ENCODE measurements at regions not wholly inside any gene's neighbourhood (a gene's known extent, or its start where the extent isn't known, plus 50 kb on each side); places are given as distances from the start of the nearest gene placed in this dataset.

GRCh38 chr2:15790838-15791237 lies 149.5 kb upstream of the MYCN start:
- DNase-seq = no peak
- Histone ChIP-seq H3K36me3 (no peaks in the 10 kb centered on the region), H3K9me3 (no peaks in the 10 kb centered on the region), H3K4me1 (no peaks in the 10 kb centered on the region), H3K27me3 (peaks cover 0 to 2% (median 0%) of the 10 kb centered on the region in 3 donors), H3K27ac (no peak overlapping the region), H3K4me3 (no peak overlapping the region)
- intact Hi-C loops (cut with DNase I) = no loop called here
- TF ChIP-seq EP300 (IDR thresholded peaks at IDR 0.05) = no peak
- no peak for TF ChIP-seq POLR2AphosphoS5 (IDR thresholded peaks at IDR 0.05)
- TF ChIP-seq CTCF (IDR thresholded peaks at IDR 0.05) = no peak
- no peak for TF ChIP-seq POLR2A (IDR thresholded peaks at IDR 0.05)
- 82 to 94% methylated on average over 7 of the region's 7 CpGs for WGBS, 2 donors

- H3K4me1 ChIP-seq = no peaks in the 10 kb centered on the region
- no peak overlapping the region for H3K27ac ChIP-seq
- TF ChIP-seq POLR2AphosphoS5 (IDR thresholded peaks at IDR 0.05) = no peak
- no peak for TF ChIP-seq EP300 (IDR thresholded peaks at IDR 0.05)
- TF ChIP-seq POLR2A (IDR thresholded peaks at IDR 0.05) = no peak
- no peaks in the 10 kb centered on the region for H3K36me3 ChIP-seq
- peaks cover 0 to 4% (median 0%) of the 10 kb centered on the region in 3 donors for H3K27me3 ChIP-seq
- DNase-seq = no peak
- WGBS, 2 donors = 90 to 94% methylated on average over 4 of the region's 4 CpGs
- no peaks in the 10 kb centered on the region for H3K9me3 ChIP-seq
- intact Hi-C loops (cut with DNase I) = no loop called here
- no peak overlapping the region for H3K4me3 ChIP-seq
Observed at GRCh38 chr2:15791294-15791693, 149.1 kb upstream of the MYCN start.

DNA sequence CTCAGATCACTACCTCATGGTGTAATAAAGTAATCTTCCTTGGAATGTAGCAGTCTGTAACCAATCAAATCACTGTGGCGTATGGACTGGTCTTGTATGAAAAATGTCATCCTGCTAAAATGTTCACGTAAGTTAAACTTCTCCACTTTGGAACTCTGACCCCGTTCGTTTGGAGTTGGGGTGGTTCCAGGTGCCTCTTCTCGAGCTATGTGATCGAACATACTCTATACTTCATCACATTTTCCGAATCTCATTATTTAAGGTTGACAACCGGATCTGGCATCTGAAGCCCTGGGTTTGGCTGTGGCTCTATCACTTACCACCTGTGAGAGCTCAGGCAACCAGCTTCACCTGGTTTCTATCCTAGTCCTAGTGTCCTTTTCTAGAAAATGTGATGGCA lies 148.0 kb upstream of the MYCN start:
- Histone ChIP-seq H3K9me3 (no peaks in the 10 kb centered on the region), H3K27me3 (peaks cover 0 to 4% (median 0%) of the 10 kb centered on the region in 3 donors), H3K4me3 (no peak overlapping the region), H3K4me1 (no peaks in the 10 kb centered on the region), H3K27ac (no peak overlapping the region), H3K36me3 (no peaks in the 10 kb centered on the region)
- intact Hi-C loops (cut with DNase I) = no loop called here
- 68 to 80% methylated on average over 8 of the region's 8 CpGs for WGBS, 2 donors
- TF ChIP-seq POLR2AphosphoS5 (IDR thresholded peaks at IDR 0.05) (no peak), EP300 (IDR thresholded peaks at IDR 0.05) (no peak), CTCF (IDR thresholded peaks at IDR 0.05) (no peak), POLR2A (IDR thresholded peaks at IDR 0.05) (no peak)
- DNase-seq = no peak

DNA sequence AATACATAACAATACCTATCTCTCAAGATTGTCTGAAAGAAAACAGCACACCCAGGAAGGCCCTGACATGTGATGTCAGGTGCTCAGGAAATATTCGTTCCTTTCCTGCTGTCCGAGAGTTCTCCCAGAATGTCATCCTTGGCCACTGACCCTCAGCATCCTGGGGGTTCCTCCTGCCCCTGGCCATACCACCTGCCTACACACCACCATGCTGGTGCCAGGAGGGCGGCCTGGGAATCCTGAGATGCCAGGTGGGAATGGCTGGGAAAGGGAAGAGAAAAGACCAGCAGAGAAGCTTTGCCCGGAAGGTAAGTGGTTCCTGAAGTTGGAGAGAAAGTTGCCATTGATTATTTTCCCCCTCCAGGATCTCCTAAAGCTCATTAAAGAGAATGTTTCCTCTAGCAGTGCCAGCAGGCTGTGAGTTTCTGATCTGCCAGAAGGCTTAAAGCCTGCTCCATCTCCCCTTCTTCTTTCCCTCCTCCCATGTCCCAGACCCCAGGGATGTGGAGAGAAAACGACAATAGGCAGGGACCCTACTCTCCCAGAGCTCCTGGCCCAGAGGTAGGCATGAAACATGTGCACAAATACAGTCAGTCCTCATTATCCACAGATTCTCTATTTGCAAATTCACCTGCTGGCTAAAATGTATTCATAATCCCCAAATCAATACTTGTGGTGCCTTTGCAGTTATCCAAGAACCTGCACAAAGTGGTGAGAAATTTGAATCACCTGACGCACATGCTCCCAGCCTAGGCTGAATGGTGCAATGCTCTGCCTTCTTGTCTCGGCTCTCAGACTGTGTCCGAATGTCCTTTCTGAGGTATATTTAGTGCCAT lies 147.1 kb upstream of the MYCN start:
- Histone ChIP-seq H3K36me3 (no peaks in the 10 kb centered on the region), H3K27me3 (peaks cover 0 to 4% (median 0%) of the 10 kb centered on the region in 3 donors), H3K27ac (no peak overlapping the region), H3K4me3 (no peak overlapping the region), H3K4me1 (no peaks in the 10 kb centered on the region), H3K9me3 (no peaks in the 10 kb centered on the region)
- TF ChIP-seq CTCF (IDR thresholded peaks at IDR 0.05) = no peak
- TF ChIP-seq POLR2AphosphoS5 (IDR thresholded peaks at IDR 0.05) = no peak
- no peak for TF ChIP-seq POLR2A (IDR thresholded peaks at IDR 0.05)
- TF ChIP-seq EP300 (IDR thresholded peaks at IDR 0.05) = no peak
- DNase-seq = no peak
- intact Hi-C loops (cut with DNase I) = no loop called here
- 82 to 91% methylated on average over 8 of the region's 8 CpGs for WGBS, 2 donors

- no peak overlapping the region for H3K4me3 ChIP-seq
- no peak overlapping the region for H3K27ac ChIP-seq
- H3K9me3 ChIP-seq = no peaks in the 10 kb centered on the region
- 87 to 92% methylated on average over 9 of the region's 9 CpGs for WGBS, 2 donors
- TF ChIP-seq CTCF (IDR thresholded peaks at IDR 0.05) (no peak), POLR2A (IDR thresholded peaks at IDR 0.05) (no peak), POLR2AphosphoS5 (IDR thresholded peaks at IDR 0.05) (no peak), EP300 (IDR thresholded peaks at IDR 0.05) (no peak)
- no peaks in the 10 kb centered on the region for H3K4me1 ChIP-seq
- peaks cover 0 to 4% (median 0%) of the 10 kb centered on the region in 3 donors for H3K27me3 ChIP-seq
- intact Hi-C loops (cut with DNase I) = no loop called here
- DNase-seq = no peak
- no peaks in the 10 kb centered on the region for H3K36me3 ChIP-seq
Observed at GRCh38 chr2:15793978-15794377, 146.4 kb upstream of the MYCN start.

Measured in sigmoid colon (tissue), 6 donors.